GM23248 (cell line): ENCODE measurements at regions not wholly inside any gene's neighbourhood (a gene's known extent, or its start where the extent isn't known, plus 50 kb on each side); places are given as distances from the start of the nearest gene placed in this dataset.

Source experiments
- EZH2 ChIP-seq: fragments of 200-600 bp; sonication (generic); IDR thresholded peaks from 2 replicates; pipeline ENCODE4 v1.6.1; 2018; ENCODE audit warnings: antibody characterized with exemption, mild to moderate bottlenecking; ENCODE audit not compliant: insufficient read depth, poor library complexity, severe bottlenecking
- EZH2phosphoT487 ChIP-seq: fragments of 200-600 bp; sonication (generic); IDR thresholded peaks from 2 replicates; pipeline ENCODE4 v1.6.1; 2018; ENCODE audit warnings: antibody characterized with exemption, moderate library complexity, mild to moderate bottlenecking, low read depth; ENCODE audit not compliant: insufficient read depth

GRCh38 chr12:79534029-79534867, 156.5 kb downstream of the PAWR start:
- TF ChIP-seq EZH2phosphoT487 (no peak), EZH2 (no peak)
